OCI-LY7 (cell line): ENCODE measurements at regions not wholly inside any gene's neighbourhood (a gene's known extent, or its start where the extent isn't known, plus 50 kb on each side); places are given as distances from the start of the nearest gene placed in this dataset.

ENCODE experiments used
- BruUV-seq: library from RNA; stranded (reverse); fragments of 400-500 nt; replicated peaks from 2 replicates; lab custom pipeline; 2021; lab: Mats Ljungman, UMichigan
- CTCF ChIA-PET: fragments of 300-600 bp; sonication (Branson Sonifier 250); formaldehyde crosslinking; loops from one replicate; lab custom pipeline; 2022; ENCODE audit warnings: antibody characterized with exemption; ENCODE audit not compliant: unreplicated experiment; lab: Charles Lee
- POLR2A ChIA-PET: fragments of 300-600 bp; sonication (Branson Sonifier 250); formaldehyde crosslinking; loops from one replicate; lab custom pipeline; 2022; ENCODE audit warnings: antibody characterized with exemption; lab: Charles Lee
- DNase-seq: peaks from one replicate; pipeline ENCODE4 v3.0.0-alpha.2; 2015; ENCODE audit warnings: low spot score
- H2AFZ ChIP-seq: fragments of 200-600 bp; sonication (generic), shearing (Covaris generic); 2 replicates; pipeline ENCODE4 v1.6.1; 2014; ENCODE audit warnings: mild to moderate bottlenecking, antibody characterized with exemption, low read length, moderate library complexity
- H3K27ac ChIP-seq: fragments of 200-600 bp; sonication (generic); 2 replicates; pipeline ENCODE4 v1.5.1; 2014; ENCODE audit warnings: mixed run types, low read depth, mild to moderate bottlenecking, moderate library complexity, low read length, inconsistent platforms; ENCODE audit not compliant: poor library complexity, severe bottlenecking
- H3K36me3 ChIP-seq: fragments of 200-600 bp; sonication (generic); 2 replicates; pipeline ENCODE4 v1.6.1; 2014; ENCODE audit warnings: mild to moderate bottlenecking, antibody characterized with exemption, low read length, moderate library complexity, mixed read lengths; ENCODE audit not compliant: insufficient read depth
- H3K4me1 ChIP-seq: fragments of 200-600 bp; sonication (generic); 2 replicates; pipeline ENCODE4 v1.5.1; 2014; ENCODE audit warnings: mild to moderate bottlenecking, low read length; ENCODE audit not compliant: insufficient read depth, poor library complexity, severe bottlenecking
- H3K4me2 ChIP-seq: fragments of 200-600 bp; sonication (generic); 2 replicates; pipeline ENCODE4 v1.6.1; 2014; ENCODE audit warnings: mild to moderate bottlenecking, low read length
- H3K4me3 ChIP-seq: fragments of 200-600 bp; sonication (generic); 2 replicates; pipeline ENCODE4 v1.5.1; 2014; ENCODE audit warnings: mild to moderate bottlenecking, low read depth, low read length; ENCODE audit not compliant: poor library complexity, severe bottlenecking
- H3K79me2 ChIP-seq: fragments of 200-600 bp; sonication (generic); 2 replicates; pipeline ENCODE4 v1.6.1; 2016; ENCODE audit warnings: low read depth, mild to moderate bottlenecking, low read length, moderate library complexity, mixed read lengths; ENCODE audit not compliant: insufficient read depth
- H3K9me2 ChIP-seq: fragments of 200-600 bp; sonication (generic); 2 replicates; pipeline ENCODE4 v1.6.1; 2016; ENCODE audit warnings: mild to moderate bottlenecking, low read length, mixed read lengths; ENCODE audit not compliant: insufficient read depth
- H3K9me3 ChIP-seq: fragments of 200-600 bp; sonication (generic); 2 replicates; pipeline ENCODE4 v1.6.1; 2014; ENCODE audit warnings: mild to moderate bottlenecking, mixed run types, low read length, mixed read lengths
- H4K20me1 ChIP-seq: fragments of 200-600 bp; sonication (generic); 2 replicates; pipeline ENCODE4 v1.6.1; 2014; ENCODE audit warnings: mild to moderate bottlenecking, antibody characterized with exemption, low read length, moderate library complexity, mixed read lengths; ENCODE audit not compliant: insufficient read depth
- CTCF ChIP-seq: fragments of 200-600 bp; sonication (generic); conservative IDR thresholded peaks from 2 replicates; pipeline ENCODE4 v1.5.1; 2014; ENCODE audit warnings: mild to moderate bottlenecking, antibody characterized with exemption, low read length, moderate library complexity, mixed read lengths
- EZH2phosphoT487 ChIP-seq: fragments of 200-600 bp; sonication (generic); IDR thresholded peaks from 2 replicates; pipeline ENCODE4 v1.6.1; 2018; ENCODE audit warnings: low read depth, borderline replicate concordance, mild to moderate bottlenecking, mixed run types, antibody characterized with exemption, low read length, moderate library complexity, mixed read lengths
- intact Hi-C: fragments of 100-400 bp; cut with micrococcal nuclease; formaldehyde crosslinking; loops from one replicate; pipeline ENCODE4 v1.10.0; 2022; ENCODE audit not compliant: unreplicated experiment

- Histone ChIP-seq H3K9me3 (no peaks in the 10 kb centered on the region), H2AFZ (no peak overlapping the region), H3K4me3 (no peak overlapping the region), H3K4me1 (no peaks in the 10 kb centered on the region), H3K36me3 (no peaks in the 10 kb centered on the region), H3K4me2 (no peak overlapping the region), H3K27ac (no peak overlapping the region), H3K9me2 (no peaks in the 10 kb centered on the region), H3K79me2 (no peaks in the 10 kb centered on the region), H4K20me1 (no peaks in the 10 kb centered on the region)
- ChIA-PET CTCF (no interaction called here), POLR2A (interaction anchor here (0.6 kb wide), 1 partner anchor 619 kb away, joined by 3 read pairs; no protein-coding TSS in a partner anchor)
- no TSS peak for BruUV-seq
- TF ChIP-seq EZH2phosphoT487 (no peak), CTCF (no peak)
- intact Hi-C loops: no loop called here
- no peak for DNase-seq
Measured at GRCh38 chr4:186812592-186812991, 88.9 kb upstream of the FAT1 start.

GRCh38 chr4:186813377-186814068, 89.9 kb upstream of the FAT1 start:
- BruUV-seq: no TSS peak
- DNase-seq: no peak
- TF ChIP-seq EZH2phosphoT487 (no peak), CTCF (no peak)
- H3K4me2 ChIP-seq: no peak overlapping the region
- no peaks in the 10 kb centered on the region for H3K4me1 ChIP-seq
- H3K9me3 ChIP-seq: no peaks in the 10 kb centered on the region
- ChIA-PET CTCF (no interaction called here), POLR2A (interaction anchor here (0.6 to 1.4 kb wide), 5 partner anchors 9 to 1074 kb away, joined by 3 to 5 read pairs (median 3); no protein-coding TSS in a partner anchor)
- H3K79me2 ChIP-seq: no peaks in the 10 kb centered on the region
- intact Hi-C loops: no loop called here
- no peak overlapping the region for H3K4me3 ChIP-seq
- no peak overlapping the region for H3K27ac ChIP-seq
- no peaks in the 10 kb centered on the region for H3K9me2 ChIP-seq
- H2AFZ ChIP-seq: no peak overlapping the region
- H3K36me3 ChIP-seq: no peaks in the 10 kb centered on the region
- H4K20me1 ChIP-seq: no peaks in the 10 kb centered on the region

GRCh38 chr4:186814535-186815070, 90.9 kb upstream of the FAT1 start:
- no TSS peak for BruUV-seq
- no peaks in the 10 kb centered on the region for H3K9me2 ChIP-seq
- no peaks in the 10 kb centered on the region for H3K36me3 ChIP-seq
- TF ChIP-seq EZH2phosphoT487 (no peak), CTCF (no peak)
- H3K9me3 ChIP-seq: no peaks in the 10 kb centered on the region
- no peak for DNase-seq
- H3K4me1 ChIP-seq: no peaks in the 10 kb centered on the region
- ChIA-PET CTCF (no interaction called here), POLR2A (interaction anchor here (0.7 to 1.4 kb wide), 2 partner anchors 8 to 16 kb away, joined by 3 to 5 read pairs; no protein-coding TSS in a partner anchor)
- no peak overlapping the region for H2AFZ ChIP-seq
- H3K27ac ChIP-seq: no peak overlapping the region
- intact Hi-C loops: no loop called here
- H3K79me2 ChIP-seq: no peaks in the 10 kb centered on the region
- no peak overlapping the region for H3K4me2 ChIP-seq
- H3K4me3 ChIP-seq: no peak overlapping the region
- H4K20me1 ChIP-seq: no peaks in the 10 kb centered on the region
